GM18870 (cell line): ENCODE measurements at regions not wholly inside any gene's neighbourhood (a gene's known extent, or its start where the extent isn't known, plus 50 kb on each side); places are given as distances from the start of the nearest gene placed in this dataset.

Source experiments
- ATAC-seq: cut with Tn5 transposase; IDR thresholded peaks from one replicate; pipeline ENCODE4 v1.9.1; 2021; ENCODE audit warnings: moderate library complexity; ENCODE audit not compliant: unreplicated experiment

DNA sequence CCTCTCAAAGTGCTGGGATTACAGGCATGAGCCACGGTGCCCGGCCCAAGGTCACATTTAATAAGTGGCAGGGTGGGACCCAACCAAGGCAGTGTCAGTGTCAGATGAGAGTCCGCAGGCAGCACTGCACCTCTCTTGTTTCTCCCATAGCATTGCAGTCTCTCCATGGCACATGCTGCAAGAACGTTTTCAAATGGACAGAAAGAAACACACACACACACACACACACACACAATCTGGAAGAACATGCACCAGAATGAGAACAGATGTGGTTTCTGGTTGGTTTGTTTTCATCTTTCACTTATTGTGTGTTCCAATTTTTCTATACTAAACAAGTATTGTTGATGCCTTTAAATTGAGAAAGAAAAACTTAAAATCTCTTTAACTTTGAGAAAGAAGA is 126.5 kb downstream of the SYF2 start:
- ATAC-seq, result no peak

DNA sequence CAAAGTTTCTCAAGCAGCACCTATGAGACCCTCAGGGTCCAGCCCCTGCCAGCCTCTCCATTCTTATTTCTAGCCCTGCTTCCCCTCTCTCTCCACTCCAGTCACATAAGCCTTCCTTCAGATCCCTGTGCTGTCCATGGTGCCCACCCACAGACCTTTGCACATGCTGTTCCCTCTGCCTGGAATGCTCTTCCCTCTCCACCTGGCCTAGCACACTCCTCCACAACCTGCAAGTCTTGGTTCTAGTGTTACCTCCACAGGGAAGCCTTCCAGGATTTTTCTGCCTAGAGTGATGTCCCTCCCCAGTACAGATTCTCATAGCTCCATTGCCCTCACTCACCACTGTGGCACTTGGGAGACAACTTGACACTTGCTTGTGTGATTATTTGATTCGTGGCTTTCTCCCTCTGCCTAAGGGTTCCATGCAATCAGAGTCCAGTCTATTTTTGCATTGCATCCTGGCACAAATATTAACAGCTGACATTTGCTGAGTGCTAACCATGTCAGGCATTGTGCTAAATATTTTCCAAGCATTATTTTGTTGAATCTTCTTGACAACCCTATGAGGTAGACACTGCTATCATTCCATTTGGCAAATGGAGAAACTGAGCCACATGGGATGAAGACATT is 127.3 kb downstream of the SYF2 start:
- ATAC-seq, result no peak

DNA sequence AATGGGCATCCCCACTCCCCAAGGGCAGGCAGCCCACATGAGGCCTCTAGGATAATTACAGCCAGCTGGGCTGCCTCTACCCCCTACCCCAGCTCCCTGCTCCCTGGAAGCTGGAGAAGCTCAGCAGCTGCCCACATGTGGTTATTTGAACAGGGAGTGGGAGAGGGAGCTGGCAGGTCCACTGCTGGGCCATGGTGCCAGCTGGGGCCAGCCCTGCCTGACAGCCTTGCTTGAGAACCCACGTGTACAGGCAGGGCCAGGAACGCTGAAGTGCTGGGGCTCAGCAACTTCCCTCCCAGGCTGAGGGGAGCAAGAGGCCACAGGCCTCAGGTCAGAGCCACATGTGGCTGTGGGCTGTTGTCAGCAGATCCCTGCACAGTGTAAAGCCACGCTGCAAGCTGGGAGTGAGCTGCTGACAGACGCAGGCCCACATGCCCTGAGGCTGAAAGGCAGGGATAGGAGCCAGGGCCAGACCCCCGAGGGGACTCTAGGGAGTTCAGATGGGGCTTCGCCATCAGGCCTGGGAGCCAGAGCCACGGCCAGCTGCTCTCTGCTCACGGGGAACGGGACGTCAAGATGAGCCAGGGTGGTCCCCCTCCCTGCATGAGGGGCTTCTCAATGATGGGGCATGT is 129.0 kb downstream of the SYF2 start:
- ATAC-seq, result no peak

DNA sequence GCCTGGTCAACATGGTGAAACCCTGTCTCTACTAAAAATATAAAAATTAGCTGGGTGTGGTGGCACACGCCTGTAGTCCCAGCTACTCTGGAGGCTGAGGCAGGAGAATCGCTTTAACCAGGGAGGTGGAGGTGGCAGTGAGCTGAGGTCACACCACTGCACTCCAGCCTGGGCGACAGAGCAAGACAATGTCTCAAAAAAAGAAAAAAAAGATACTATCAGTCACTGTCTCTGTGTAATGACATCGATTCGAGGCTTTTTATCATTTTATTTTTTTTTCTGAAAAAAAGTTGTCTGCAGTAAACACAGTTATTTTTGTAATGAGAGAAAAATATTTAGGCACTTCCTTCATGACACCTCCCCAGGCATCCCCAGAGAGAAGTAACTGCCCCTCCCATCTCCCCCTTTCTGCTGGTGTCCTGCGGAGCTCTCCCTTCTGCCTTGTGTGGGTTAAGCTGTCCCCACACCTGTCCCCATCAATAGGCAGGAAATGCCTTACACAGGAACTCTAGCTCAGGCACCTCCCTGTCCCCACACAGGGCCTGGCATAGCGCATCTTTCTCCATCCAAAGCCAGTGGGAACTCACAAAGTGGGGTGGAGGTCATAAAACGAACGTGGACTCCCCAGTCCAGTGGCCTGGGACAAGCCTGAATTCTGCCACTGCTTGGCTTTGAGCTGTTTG is 132.0 kb downstream of the SYF2 start:
- no peak for ATAC-seq

DNA sequence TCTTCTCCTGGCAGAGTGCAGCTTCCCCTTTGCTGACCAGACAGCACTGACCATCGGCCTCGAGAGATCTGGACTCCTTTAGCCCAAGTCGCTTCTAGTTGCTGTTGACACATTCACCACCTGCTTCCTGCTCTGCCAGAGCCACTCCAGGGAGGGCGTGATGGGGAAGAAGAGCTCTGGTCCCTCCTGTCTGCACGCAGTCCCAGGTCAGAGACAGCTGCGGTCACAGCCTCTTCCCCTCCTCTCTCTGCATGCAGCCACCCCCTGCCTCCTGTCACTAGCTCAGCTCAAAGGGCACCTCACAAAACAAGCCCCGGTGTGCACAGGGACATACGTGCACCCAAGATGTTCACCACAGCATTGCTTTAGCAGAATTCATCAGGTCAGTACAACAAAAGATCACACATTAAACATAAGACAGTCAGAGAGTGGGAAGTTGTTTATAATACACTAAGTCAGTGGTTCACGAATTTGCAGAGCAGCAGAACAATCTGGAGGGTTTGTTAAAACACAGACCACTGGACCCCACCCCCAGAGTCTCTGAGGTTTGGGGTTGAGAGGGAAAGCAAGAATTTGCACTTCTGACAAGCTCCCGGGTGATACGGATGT is 132.9 kb downstream of the SYF2 start:
- no peak for ATAC-seq

DNA sequence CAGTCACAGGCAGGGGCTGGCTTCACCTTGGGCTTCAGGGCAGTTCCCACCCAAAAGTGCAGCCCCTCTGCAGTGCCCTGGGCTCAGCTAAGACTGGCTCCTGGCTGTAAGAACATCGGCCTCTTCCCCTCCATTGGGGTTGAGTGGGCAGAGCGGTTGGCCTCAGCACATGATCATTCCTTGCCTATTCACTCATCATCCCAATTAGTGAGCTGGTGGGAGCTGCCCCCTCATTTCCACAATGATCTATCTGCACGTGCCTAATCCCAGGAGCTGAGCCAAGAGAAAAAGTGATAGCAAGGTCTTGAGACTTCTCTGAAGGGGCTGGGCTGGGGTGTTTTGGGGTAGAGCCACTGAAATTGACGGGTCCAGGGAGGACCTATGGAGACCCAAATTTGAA is 133.6 kb downstream of the SYF2 start:
- ATAC-seq, result no peak

DNA sequence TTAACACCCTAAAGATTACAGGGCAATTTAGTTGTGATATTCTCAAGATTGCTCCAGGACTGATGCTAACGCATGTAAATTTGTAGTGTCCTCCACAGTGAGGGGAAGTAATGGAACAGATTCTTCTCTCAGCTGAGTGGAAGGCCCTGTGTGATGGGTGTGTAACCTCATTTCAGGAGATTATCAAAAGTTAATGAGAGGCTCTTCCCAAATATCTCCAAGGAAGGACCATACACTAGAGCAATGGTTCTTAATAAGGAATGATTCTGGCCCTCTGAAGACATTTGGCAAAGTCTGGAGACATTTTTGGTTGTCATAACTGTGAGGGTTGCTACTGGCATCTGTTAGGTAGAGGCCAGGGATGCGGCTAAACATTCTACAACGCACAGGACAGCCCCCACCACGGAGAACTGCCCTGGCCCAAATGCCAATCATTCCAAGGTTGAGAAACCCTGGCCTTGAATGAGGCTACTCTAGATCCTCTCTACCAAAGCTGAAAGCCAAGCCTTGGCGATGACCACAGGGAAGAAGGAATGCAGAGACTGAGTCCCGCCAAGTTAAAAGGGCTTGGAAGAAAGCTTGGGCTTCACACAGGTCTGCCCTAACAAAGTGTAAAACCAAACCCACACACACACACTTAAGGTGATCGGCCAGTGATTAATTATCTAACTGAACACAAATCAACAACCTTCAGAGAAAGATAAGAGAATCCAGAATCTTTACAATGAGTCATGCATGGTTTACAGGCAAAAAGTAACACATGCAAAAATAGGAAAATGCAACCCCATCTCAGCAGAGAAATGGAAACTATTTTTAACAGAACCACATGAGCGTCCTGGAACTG is 135.8 kb downstream of the SYF2 start:
- ATAC-seq, result no peak

DNA sequence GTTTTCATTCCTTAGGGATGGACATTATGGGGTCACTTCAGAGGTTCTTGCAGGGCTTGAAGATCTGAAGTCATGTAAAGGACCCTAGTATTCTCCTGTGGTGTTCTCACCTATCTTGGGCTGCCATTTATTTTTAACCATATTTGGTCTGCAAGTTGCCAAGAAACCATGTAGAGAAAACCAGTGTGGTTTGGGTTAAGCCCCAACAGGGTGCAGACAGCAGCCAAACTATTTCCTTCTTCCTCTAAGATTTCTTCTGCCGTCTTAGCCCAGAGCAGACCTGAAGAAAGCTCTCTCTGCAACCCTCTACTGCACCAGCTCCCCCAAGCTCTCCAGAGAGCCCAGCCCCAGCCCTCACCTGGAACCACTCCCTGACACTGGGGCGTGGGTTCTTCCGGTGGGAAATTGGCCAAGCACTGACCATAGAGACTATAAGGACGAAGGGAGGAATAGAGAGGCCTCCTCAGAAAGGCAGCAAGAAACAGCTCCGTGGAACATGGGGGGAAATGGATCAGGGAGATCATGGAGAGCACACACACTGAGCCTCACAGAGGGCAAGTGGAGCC is 136.6 kb downstream of the SYF2 start:
- no peak for ATAC-seq

DNA sequence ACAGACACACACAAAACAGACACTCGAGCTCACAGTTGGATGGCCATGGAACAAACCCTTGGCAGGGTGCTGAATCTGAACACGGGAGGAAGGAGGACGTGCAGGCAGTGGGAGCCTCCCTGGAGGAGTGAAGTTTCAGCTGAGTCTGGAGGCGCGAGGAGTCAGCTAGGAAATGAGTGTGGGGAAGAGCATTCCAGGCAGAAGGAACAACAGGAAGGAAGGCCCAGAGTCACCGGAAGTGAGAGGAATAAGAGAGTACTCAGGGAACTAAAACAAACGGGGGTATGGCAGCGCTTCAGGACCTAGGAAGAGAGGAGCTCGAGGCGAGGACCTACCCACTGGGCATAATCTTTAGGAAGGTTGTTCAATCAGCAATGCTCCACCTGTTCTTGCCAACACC is 137.3 kb downstream of the SYF2 start:
- ATAC-seq, result no peak

DNA sequence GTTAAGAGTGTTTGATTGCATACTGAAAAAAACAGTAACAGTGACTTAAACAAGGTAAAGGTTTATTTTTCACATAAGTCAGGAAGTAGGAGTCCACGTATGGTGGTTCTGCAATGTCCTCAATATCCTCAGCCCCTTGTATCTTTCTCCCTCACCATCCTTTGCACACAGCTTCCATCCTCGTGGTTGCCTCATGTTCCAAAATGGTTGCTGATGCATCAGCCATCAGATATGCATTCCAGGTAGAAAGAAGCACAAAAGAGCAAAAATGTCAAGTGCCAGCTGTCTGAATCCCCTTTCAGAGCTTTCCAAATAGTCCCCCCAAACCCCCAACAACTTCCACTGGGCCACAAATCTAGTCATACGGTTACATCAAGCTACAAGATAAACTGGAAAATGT is 138.1 kb downstream of the SYF2 start:
- no peak for ATAC-seq

DNA sequence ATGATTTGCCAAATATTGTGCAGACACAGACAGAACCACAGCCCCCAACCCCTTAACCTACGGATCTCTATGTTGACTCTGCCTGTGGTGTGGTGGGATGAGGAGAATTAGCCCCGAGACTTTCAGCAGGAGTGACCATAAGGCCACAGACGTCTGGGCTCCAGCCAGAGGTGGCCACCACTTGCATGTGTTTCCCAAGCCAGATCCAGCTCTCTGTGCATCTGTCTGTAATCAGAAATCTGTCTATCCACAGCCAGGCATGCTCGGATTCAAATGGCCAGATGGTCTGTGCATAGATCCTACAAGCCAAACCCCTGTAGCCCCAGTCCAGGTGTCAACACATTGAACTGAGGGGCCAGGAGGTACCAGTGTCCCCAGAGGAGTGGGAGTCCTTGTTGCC is 140.6 kb downstream of the SYF2 start:
- ATAC-seq, result no peak

DNA sequence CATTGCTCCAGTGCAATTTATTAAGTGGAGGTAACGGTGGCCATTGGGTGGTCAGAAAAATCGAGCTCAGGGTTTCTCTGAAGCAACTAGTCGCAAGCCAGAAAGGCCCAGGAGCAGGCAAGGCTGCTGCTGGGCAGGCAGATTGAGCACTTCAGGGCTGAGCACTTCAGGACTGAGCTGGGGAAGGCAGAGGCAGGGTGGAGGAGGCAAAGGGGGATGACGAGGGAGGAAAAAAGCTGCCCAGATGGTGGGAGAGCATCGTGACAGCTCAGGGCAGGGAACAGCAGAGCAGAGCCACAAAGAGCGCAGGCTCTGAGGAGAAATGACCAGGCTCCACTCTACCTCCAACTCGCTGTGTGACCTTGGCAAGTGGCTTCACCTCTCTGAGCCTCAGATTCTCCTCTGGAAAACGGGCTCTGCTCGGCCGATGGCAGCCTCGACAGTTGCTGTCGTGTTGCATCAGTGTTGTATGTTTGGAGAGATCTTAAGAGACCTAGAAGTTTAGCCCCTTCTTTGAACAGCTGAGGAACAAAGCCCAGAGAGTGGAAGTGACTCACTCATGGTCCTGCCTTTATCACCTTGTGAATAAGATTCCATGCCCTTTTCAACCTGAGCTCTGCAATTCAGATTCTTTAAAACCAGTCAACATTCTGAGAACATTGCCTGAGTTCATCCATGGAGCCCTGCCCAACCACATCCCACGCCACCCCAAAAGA is 141.4 kb downstream of the SYF2 start:
- ATAC-seq, result no peak

DNA sequence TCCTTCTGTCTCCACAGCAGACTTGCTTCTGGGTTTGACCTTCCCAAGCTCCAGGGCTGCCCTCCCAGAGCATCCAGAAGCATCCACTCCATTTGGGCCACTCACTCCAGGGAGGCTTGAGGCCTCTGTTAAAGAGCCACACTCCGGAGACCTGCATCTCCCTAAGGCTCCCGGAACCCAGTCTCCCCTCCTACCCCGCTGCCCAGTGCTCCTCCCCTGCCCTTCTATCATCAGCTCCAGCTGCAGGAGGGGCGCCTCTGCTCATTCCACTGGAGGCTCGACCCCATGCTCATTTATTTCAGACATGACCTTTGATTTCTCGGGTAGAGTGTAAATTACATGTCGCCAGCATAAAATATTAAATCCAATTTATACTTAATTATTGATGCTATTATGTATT is 142.5 kb downstream of the SYF2 start:
- no peak for ATAC-seq

DNA sequence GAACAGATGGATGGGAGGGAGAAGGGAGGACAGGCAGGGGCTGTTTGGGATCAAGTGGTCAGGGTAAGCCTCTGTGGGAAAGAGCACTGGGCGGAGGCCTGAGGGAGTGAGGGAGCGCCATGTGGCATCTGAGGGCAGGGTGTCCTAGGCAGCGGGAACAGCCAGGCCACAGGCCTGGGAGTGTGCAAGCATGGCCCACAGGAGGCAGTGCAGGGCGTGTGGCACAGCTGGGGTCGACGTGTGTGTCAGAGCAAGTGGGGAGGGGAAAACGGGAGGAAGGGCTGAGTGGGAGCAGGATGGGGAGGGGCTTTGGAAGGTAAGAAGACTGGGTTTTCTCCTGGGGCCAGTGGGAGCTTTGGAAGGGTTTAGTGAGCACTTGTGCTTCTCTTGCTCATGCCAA is 143.4 kb downstream of the SYF2 start:
- ATAC-seq, result no peak

DNA sequence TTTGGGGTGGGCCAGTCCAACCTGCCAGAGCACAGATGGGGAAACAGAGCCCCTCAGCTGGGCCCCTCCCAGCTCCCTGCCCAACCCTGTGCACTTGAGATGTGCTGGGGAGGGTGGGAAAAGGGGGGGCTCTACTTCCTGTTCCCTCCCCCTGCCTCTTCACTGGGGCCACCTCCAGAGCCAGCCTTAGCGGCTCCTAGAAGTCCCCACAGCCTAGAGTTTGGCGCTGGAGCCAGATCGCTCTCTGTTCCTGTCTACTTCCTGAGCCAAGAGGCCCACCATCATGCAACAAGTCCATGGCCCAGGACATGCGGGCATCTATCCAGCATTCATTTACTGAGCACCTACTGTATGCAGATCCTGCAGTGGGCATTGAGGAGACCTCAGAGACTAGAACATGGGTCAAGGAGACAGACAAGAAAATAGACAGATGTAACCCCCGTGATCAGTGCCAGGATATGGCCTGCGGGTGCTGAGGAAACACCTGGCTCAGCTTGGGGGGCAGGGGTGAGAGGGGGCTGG is 144.1 kb downstream of the SYF2 start:
- ATAC-seq, result no peak

DNA sequence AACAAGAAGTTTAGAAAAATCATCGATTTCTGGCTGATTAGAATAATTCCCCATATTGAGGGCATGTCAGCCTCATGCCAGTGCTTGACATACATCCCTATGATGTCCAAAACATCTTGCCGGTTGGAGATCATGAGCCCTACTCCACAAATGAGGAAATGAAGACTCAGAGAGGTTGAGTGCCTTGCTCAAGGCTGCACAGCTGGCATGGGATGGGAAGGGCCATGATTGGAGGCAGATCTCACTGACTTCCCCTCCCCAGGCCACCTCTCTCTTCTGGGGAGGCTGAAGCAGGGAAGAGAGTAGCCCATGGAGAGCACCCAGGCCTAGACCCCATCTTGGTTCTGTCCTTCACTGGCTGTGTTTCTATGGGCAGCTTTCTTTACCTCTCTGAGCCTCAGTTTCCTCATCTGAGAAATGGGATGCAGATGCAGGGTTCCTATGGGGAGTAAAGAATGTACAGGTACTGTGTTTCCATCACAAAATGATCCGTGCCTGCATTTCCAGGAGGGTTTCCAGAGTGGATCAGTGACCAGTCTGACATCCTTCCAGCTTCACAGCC is 145.7 kb downstream of the SYF2 start:
- ATAC-seq, result no peak

DNA sequence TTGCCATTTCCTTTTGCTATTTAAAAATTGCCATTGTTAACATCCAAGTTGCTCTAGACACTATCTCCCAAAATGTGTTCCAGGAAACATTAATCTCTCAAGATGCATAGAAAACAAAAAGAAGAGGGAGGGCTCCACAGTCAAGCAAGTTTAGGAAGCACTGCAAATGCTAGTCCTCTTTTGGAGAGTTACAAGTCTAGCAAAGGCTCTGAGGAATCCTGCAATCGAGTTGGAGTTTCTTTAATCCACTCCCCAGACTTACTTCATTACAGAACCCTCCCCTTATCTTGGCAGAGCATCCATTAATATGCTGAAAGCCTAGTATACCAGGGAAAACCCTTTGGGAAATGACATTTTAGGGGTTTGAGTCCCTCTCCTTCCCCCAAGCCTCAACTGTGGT is 147.9 kb downstream of the SYF2 start:
- no peak for ATAC-seq

DNA sequence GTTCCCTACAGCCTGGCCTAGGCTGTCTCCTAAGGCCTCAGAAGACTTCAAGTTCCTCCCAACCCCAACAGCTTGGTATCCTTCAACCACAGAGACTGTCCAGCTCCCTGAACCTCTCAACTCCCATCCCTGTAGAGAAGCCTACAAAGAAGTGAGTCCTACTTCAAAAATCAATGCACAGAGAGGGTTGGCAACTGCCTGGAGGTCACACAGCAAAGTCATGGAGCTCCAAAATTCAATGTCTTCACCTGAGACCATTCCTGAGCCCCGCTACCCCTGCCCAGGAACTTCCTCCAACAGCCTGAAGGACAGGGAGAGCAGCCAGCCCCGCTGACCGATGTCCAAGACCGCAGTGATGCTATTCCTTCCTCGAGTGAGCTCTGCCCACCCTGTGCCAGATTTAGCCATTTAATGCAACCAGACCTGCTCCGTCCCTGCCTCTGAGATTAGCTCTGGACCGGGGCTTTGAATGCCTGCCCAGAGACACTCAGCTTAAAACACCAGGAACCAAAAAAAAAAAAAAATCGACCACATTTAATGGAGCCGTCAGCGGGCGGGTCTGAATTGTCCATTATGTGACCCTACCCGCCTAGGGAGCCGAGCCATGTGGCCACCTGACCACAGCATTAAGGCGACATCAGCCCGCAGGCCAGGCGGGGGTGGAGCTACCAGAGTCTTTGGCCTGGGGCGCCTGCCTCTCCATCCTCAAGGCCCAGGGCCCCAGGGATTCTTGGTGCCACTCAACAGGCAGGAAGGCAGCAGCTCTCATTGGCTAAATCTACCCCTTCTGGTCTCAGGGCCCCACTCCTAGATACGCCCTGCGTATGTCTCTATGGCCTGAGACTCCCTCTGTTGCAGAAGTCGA is 148.6 kb downstream of the SYF2 start:
- ATAC-seq, result no peak

DNA sequence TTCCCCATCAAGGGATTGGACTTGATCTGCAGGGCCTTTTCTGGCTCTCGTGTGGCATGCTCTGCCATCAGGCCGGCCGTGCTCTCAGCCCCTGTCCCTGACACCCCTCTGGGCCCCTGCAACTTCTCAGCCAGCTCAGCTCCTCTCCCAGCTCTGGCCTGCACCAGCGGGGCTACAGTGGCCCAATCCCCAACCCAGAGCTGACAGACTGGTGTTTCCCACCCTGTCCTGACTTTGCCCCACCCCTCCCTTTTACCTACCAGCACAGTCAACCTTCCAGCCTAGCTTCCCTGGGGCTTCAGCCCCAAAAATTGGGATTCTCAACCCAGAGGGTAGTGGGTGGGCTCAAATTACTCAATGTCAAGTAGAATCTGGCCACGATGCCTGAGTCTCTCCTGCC is 149.3 kb downstream of the SYF2 start:
- no peak for ATAC-seq
